ENCODE measurements at regions not wholly inside any gene's neighbourhood (a gene's known extent, or its start where the extent isn't known, plus 50 kb on each side); places are given as distances from the start of the nearest gene placed in this dataset.

- H3K9me3 ChIP-seq (ENCODE audit: control insufficient read depth in 2 of 2, insufficient read depth in 1 of 2, low read depth in 1 of 2, low read length in 1 of 2), result no peaks in the 10 kb centered on the region
- no peaks in the 10 kb centered on the region for H3K27me3 ChIP-seq (ENCODE audit: control insufficient read depth in 1 of 2, insufficient read depth in 2 of 2, low read length in 2 of 2)
- no peaks in the 10 kb centered on the region for H3K36me3 ChIP-seq (ENCODE audit: control insufficient read depth in 2 of 2, insufficient read depth in 2 of 2, low read length in 1 of 2)
- no peaks in the 10 kb centered on the region for H3K4me1 ChIP-seq (ENCODE audit: control insufficient read depth in 2 of 2, insufficient read depth in 2 of 2, low read length in 1 of 2)
- no peak overlapping the region for H3K4me3 ChIP-seq (ENCODE audit: low read depth in 1 of 2, low read length in 2 of 2)
- H3K27ac ChIP-seq (ENCODE audit: low read depth in 2 of 2, low read length in 1 of 2), result no peak overlapping the region
Observed at GRCh38 chr14:44339231-44339630, 167.9 kb downstream of the FSCB start.

- WGBS, 2 donors, result 72 to 90% methylated on average over 2 of the region's 2 CpGs
- Histone ChIP-seq H3K9me3 (ENCODE audit: control insufficient read depth in 2 of 2, insufficient read depth in 1 of 2, low read depth in 1 of 2, low read length in 1 of 2) (peaks cover 0 to 2% of the 10 kb centered on the region in 2 donors), H3K27ac (ENCODE audit: low read depth in 2 of 2, low read length in 1 of 2) (no peak overlapping the region), H3K4me1 (ENCODE audit: control insufficient read depth in 2 of 2, insufficient read depth in 2 of 2, low read length in 1 of 2) (no peaks in the 10 kb centered on the region), H3K36me3 (ENCODE audit: control insufficient read depth in 2 of 2, insufficient read depth in 2 of 2, low read length in 1 of 2) (no peaks in the 10 kb centered on the region), H3K27me3 (ENCODE audit: control insufficient read depth in 1 of 2, insufficient read depth in 2 of 2, low read length in 2 of 2) (no peaks in the 10 kb centered on the region), H3K4me3 (ENCODE audit: low read depth in 1 of 2, low read length in 2 of 2) (no peak overlapping the region)
Observed at GRCh38 chr14:44317441-44317746, 189.7 kb downstream of the FSCB start.

- no peaks in the 10 kb centered on the region for H3K27me3 ChIP-seq (ENCODE audit: control insufficient read depth in 1 of 2, insufficient read depth in 2 of 2, low read length in 2 of 2)
- no peak overlapping the region for H3K27ac ChIP-seq (ENCODE audit: low read depth in 2 of 2, low read length in 1 of 2)
- H3K4me3 ChIP-seq (ENCODE audit: low read depth in 1 of 2, low read length in 2 of 2), result no peak overlapping the region
- no peaks in the 10 kb centered on the region for H3K4me1 ChIP-seq (ENCODE audit: control insufficient read depth in 2 of 2, insufficient read depth in 2 of 2, low read length in 1 of 2)
- H3K36me3 ChIP-seq (ENCODE audit: control insufficient read depth in 2 of 2, insufficient read depth in 2 of 2, low read length in 1 of 2), result no peaks in the 10 kb centered on the region
- WGBS, 2 donors, result 40 to 51% methylated on average over 7 of the region's 7 CpGs
- H3K9me3 ChIP-seq (ENCODE audit: control insufficient read depth in 2 of 2, insufficient read depth in 1 of 2, low read depth in 1 of 2, low read length in 1 of 2), result peaks cover 0 to 2% of the 10 kb centered on the region in 2 donors
Observed at GRCh38 chr14:44316647-44317440, 190.2 kb downstream of the FSCB start.

GRCh38 chr14:44309331-44309730 lies 197.8 kb downstream of the FSCB start:
- no peak overlapping the region for H3K4me3 ChIP-seq (ENCODE audit: low read depth in 1 of 2, low read length in 2 of 2)

GRCh38 chr14:44300916-44301315 lies 206.2 kb downstream of the FSCB start:
- no peaks in the 10 kb centered on the region for H3K27me3 ChIP-seq (ENCODE audit: control insufficient read depth in 1 of 2, insufficient read depth in 2 of 2, low read length in 2 of 2)
- H3K36me3 ChIP-seq (ENCODE audit: control insufficient read depth in 2 of 2, insufficient read depth in 2 of 2, low read length in 1 of 2), result no peaks in the 10 kb centered on the region
- no peaks in the 10 kb centered on the region for H3K4me1 ChIP-seq (ENCODE audit: control insufficient read depth in 2 of 2, insufficient read depth in 2 of 2, low read length in 1 of 2)
- no peak overlapping the region for H3K27ac ChIP-seq (ENCODE audit: low read depth in 2 of 2, low read length in 1 of 2)
- peaks cover 0 to 6% of the 10 kb centered on the region in 2 donors for H3K9me3 ChIP-seq (ENCODE audit: control insufficient read depth in 2 of 2, insufficient read depth in 1 of 2, low read depth in 1 of 2, low read length in 1 of 2)
- no peak overlapping the region for H3K4me3 ChIP-seq (ENCODE audit: low read depth in 1 of 2, low read length in 2 of 2)

More at GRCh38 chr14:44309331-44309730, 197.8 kb downstream of the FSCB start:
- Histone ChIP-seq H3K9me3 (ENCODE audit: control insufficient read depth in 2 of 2, insufficient read depth in 1 of 2, low read depth in 1 of 2, low read length in 1 of 2) (no peaks in the 10 kb centered on the region), H3K4me1 (ENCODE audit: control insufficient read depth in 2 of 2, insufficient read depth in 2 of 2, low read length in 1 of 2) (no peaks in the 10 kb centered on the region), H3K36me3 (ENCODE audit: control insufficient read depth in 2 of 2, insufficient read depth in 2 of 2, low read length in 1 of 2) (no peaks in the 10 kb centered on the region), H3K27ac (ENCODE audit: low read depth in 2 of 2, low read length in 1 of 2) (no peak overlapping the region), H3K27me3 (ENCODE audit: control insufficient read depth in 1 of 2, insufficient read depth in 2 of 2, low read length in 2 of 2) (no peaks in the 10 kb centered on the region)
- 82 to 89% methylated on average over 1 of the region's 1 CpG for WGBS, 2 donors

GRCh38 chr14:44297437-44297836 lies 209.6 kb downstream of the FSCB start:
- no peaks in the 10 kb centered on the region for H3K36me3 ChIP-seq (ENCODE audit: control insufficient read depth in 2 of 2, insufficient read depth in 2 of 2, low read length in 1 of 2)
- H3K4me1 ChIP-seq (ENCODE audit: control insufficient read depth in 2 of 2, insufficient read depth in 2 of 2, low read length in 1 of 2), result no peaks in the 10 kb centered on the region
- H3K27me3 ChIP-seq (ENCODE audit: control insufficient read depth in 1 of 2, insufficient read depth in 2 of 2, low read length in 2 of 2), result no peaks in the 10 kb centered on the region
- H3K4me3 ChIP-seq (ENCODE audit: low read depth in 1 of 2, low read length in 2 of 2), result no peak overlapping the region
- peaks cover 0 to 6% of the 10 kb centered on the region in 2 donors for H3K9me3 ChIP-seq (ENCODE audit: control insufficient read depth in 2 of 2, insufficient read depth in 1 of 2, low read depth in 1 of 2, low read length in 1 of 2)
- H3K27ac ChIP-seq (ENCODE audit: low read depth in 2 of 2, low read length in 1 of 2), result no peak overlapping the region

GRCh38 chr14:44291366-44291915 lies 215.6 kb downstream of the FSCB start:
- no peaks in the 10 kb centered on the region for H3K4me1 ChIP-seq (ENCODE audit: control insufficient read depth in 2 of 2, insufficient read depth in 2 of 2, low read length in 1 of 2)
- H3K27ac ChIP-seq (ENCODE audit: low read depth in 2 of 2, low read length in 1 of 2), result no peak overlapping the region
- H3K4me3 ChIP-seq (ENCODE audit: low read depth in 1 of 2, low read length in 2 of 2), result no peak overlapping the region
- WGBS, 2 donors, result 71 to 79% methylated on average over 8 of the region's 8 CpGs
- H3K27me3 ChIP-seq (ENCODE audit: control insufficient read depth in 1 of 2, insufficient read depth in 2 of 2, low read length in 2 of 2), result no peaks in the 10 kb centered on the region
- H3K9me3 ChIP-seq (ENCODE audit: control insufficient read depth in 2 of 2, insufficient read depth in 1 of 2, low read depth in 1 of 2, low read length in 1 of 2), result no peaks in the 10 kb centered on the region
- no peaks in the 10 kb centered on the region for H3K36me3 ChIP-seq (ENCODE audit: control insufficient read depth in 2 of 2, insufficient read depth in 2 of 2, low read length in 1 of 2)

- WGBS, 2 donors, result 89 to 96% methylated on average over 2 of the region's 2 CpGs
- no peaks in the 10 kb centered on the region for H3K4me1 ChIP-seq (ENCODE audit: control insufficient read depth in 2 of 2, insufficient read depth in 2 of 2, low read length in 1 of 2)
- no peaks in the 10 kb centered on the region for H3K27me3 ChIP-seq (ENCODE audit: control insufficient read depth in 1 of 2, insufficient read depth in 2 of 2, low read length in 2 of 2)
Observed at GRCh38 chr14:44287858-44288257, 219.2 kb downstream of the FSCB start.

GRCh38 chr14:44286201-44286600 lies 220.9 kb downstream of the FSCB start:
- no peak overlapping the region for H3K4me3 ChIP-seq (ENCODE audit: low read depth in 1 of 2, low read length in 2 of 2)
- 72 to 77% methylated on average over 2 of the region's 2 CpGs for WGBS, 2 donors
- H3K4me1 ChIP-seq (ENCODE audit: control insufficient read depth in 2 of 2, insufficient read depth in 2 of 2, low read length in 1 of 2), result no peaks in the 10 kb centered on the region
- H3K27me3 ChIP-seq (ENCODE audit: control insufficient read depth in 1 of 2, insufficient read depth in 2 of 2, low read length in 2 of 2), result no peaks in the 10 kb centered on the region
- H3K9me3 ChIP-seq (ENCODE audit: control insufficient read depth in 2 of 2, insufficient read depth in 1 of 2, low read depth in 1 of 2, low read length in 1 of 2), result no peaks in the 10 kb centered on the region
- H3K36me3 ChIP-seq (ENCODE audit: control insufficient read depth in 2 of 2, insufficient read depth in 2 of 2, low read length in 1 of 2), result no peaks in the 10 kb centered on the region
- H3K27ac ChIP-seq (ENCODE audit: low read depth in 2 of 2, low read length in 1 of 2), result no peak overlapping the region

More at GRCh38 chr14:44287858-44288257, 219.2 kb downstream of the FSCB start:
- Histone ChIP-seq H3K9me3 (ENCODE audit: control insufficient read depth in 2 of 2, insufficient read depth in 1 of 2, low read depth in 1 of 2, low read length in 1 of 2) (no peaks in the 10 kb centered on the region), H3K4me3 (ENCODE audit: low read depth in 1 of 2, low read length in 2 of 2) (no peak overlapping the region), H3K36me3 (ENCODE audit: control insufficient read depth in 2 of 2, insufficient read depth in 2 of 2, low read length in 1 of 2) (no peaks in the 10 kb centered on the region), H3K27ac (ENCODE audit: low read depth in 2 of 2, low read length in 1 of 2) (no peak overlapping the region)

- whole genome bisulfite sequencing, 2 donors, result 36 to 55% methylated on average over 1 of the region's 1 CpG
- no peaks in the 10 kb centered on the region for H3K4me1 ChIP-seq (ENCODE audit: control insufficient read depth in 2 of 2, insufficient read depth in 2 of 2, low read length in 1 of 2)
- H3K27ac ChIP-seq (ENCODE audit: low read depth in 2 of 2, low read length in 1 of 2), result no peak overlapping the region
- H3K27me3 ChIP-seq (ENCODE audit: control insufficient read depth in 1 of 2, insufficient read depth in 2 of 2, low read length in 2 of 2), result no peaks in the 10 kb centered on the region
- H3K36me3 ChIP-seq (ENCODE audit: control insufficient read depth in 2 of 2, insufficient read depth in 2 of 2, low read length in 1 of 2), result no peaks in the 10 kb centered on the region
- no peak overlapping the region for H3K4me3 ChIP-seq (ENCODE audit: low read depth in 1 of 2, low read length in 2 of 2)
- no peaks in the 10 kb centered on the region for H3K9me3 ChIP-seq (ENCODE audit: control insufficient read depth in 2 of 2, insufficient read depth in 1 of 2, low read depth in 1 of 2, low read length in 1 of 2)
Observed at GRCh38 chr14:44283836-44284235, 223.2 kb downstream of the FSCB start.

Measured in esophagus (tissue), 2 donors.